IMR-90 (cell line): ENCODE measurements at regions not wholly inside any gene's neighbourhood (a gene's known extent, or its start where the extent isn't known, plus 50 kb on each side); places are given as distances from the start of the nearest gene placed in this dataset.
A peak's percentile ranks its signal among the peaks of the same experiment; 100 is the strongest.

Experiments
- ATAC-seq: fragments of 200-7000 bp; cut with Tn5 transposase; 2 replicates; pipeline ENCODE4 v1.9.1; 2020; ENCODE audit warnings: low read depth, mild to moderate bottlenecking, moderate library complexity
- BruUV-seq: library from RNA; stranded (reverse); fragments of 400-500 nt; replicated peaks from 2 replicates; lab custom pipeline; 2021; lab: Mats Ljungman, UMichigan
- CTCF ChIA-PET: fragments of 300-600 bp; formaldehyde crosslinking; extraction: SDS; loops from one replicate; lab custom pipeline; 2021; ENCODE audit warnings: antibody characterized with exemption; lab: Yijun Ruan, JAX
- POLR2A ChIA-PET: fragments of 300-600 bp; sonication (Branson Sonifier 250); formaldehyde crosslinking; loops from one replicate; lab custom pipeline; 2022; ENCODE audit warnings: antibody characterized with exemption; ENCODE audit not compliant: unreplicated experiment; lab: Charles Lee
- DNase-seq: peaks from one replicate; pipeline ENCODE4 v3.0.0; 2013
- H2AFZ ChIP-seq: replicated peaks from 2 replicates; pipeline ENCODE3; 2013; ENCODE audit warnings: low read length, mild to moderate bottlenecking; ENCODE audit not compliant: poor library complexity
- H2AK5ac ChIP-seq: 2 replicates; pipeline ENCODE4 v1.6.1; 2013; ENCODE audit warnings: low read depth, low read length, inconsistent platforms
- H2AK9ac ChIP-seq: replicated peaks from 2 replicates; pipeline ENCODE3; 2013; ENCODE audit warnings: mild to moderate bottlenecking, low read depth, low read length, moderate library complexity; ENCODE audit not compliant: poor library complexity
- H2BK120ac ChIP-seq: 2 replicates; pipeline ENCODE4 v1.6.1; 2013; ENCODE audit warnings: low read depth, low read length, inconsistent platforms
- H2BK15ac ChIP-seq: 3 replicates; pipeline ENCODE4 v1.6.1; 2013; ENCODE audit warnings: low read depth, low read length, inconsistent platforms
- H2BK20ac ChIP-seq: 2 replicates; pipeline ENCODE4 v1.6.1; 2013; ENCODE audit warnings: low read depth, mild to moderate bottlenecking, inconsistent platforms, low read length, moderate library complexity
- H2BK5ac ChIP-seq: 2 replicates; pipeline ENCODE4 v1.6.1; 2013; ENCODE audit warnings: mild to moderate bottlenecking, low read depth, low read length, inconsistent platforms; ENCODE audit not compliant: poor library complexity, severe bottlenecking
- H3K14ac ChIP-seq: replicated peaks from 2 replicates; pipeline ENCODE4 v1.6.1; 2013; ENCODE audit warnings: low read depth, low read length, inconsistent platforms
- H3K18ac ChIP-seq: 2 replicates; pipeline ENCODE4 v1.6.1; 2013; ENCODE audit warnings: low read depth, low read length, control low read depth
- H3K23ac ChIP-seq: 2 replicates; pipeline ENCODE4 v1.6.1; 2013; ENCODE audit warnings: low read depth, low read length, inconsistent platforms
- H3K27ac ChIP-seq: 2 replicates; pipeline ENCODE4 v1.5.1; 2013; ENCODE audit warnings: mild to moderate bottlenecking, control low read depth, low read length; ENCODE audit not compliant: insufficient read depth
- H3K27me3 ChIP-seq: 2 replicates; pipeline ENCODE4 v1.6.1; 2013; ENCODE audit warnings: low read length; ENCODE audit not compliant: control insufficient read depth, insufficient read depth
- H3K36me3 ChIP-seq: 2 replicates; pipeline ENCODE4 v1.6.1; 2013; ENCODE audit warnings: low read length, mixed read lengths; ENCODE audit not compliant: control insufficient read depth, insufficient read depth
- H3K4ac ChIP-seq: 2 replicates; pipeline ENCODE4 v1.6.1; 2013; ENCODE audit warnings: low read depth, low read length, inconsistent platforms
- H3K4me1 ChIP-seq: 2 replicates; pipeline ENCODE4 v1.6.1; 2013; ENCODE audit warnings: low read length, mixed read lengths; ENCODE audit not compliant: control insufficient read depth, insufficient read depth
- H3K4me2 ChIP-seq: 2 replicates; pipeline ENCODE4 v1.6.1; 2013; ENCODE audit warnings: low read depth, mild to moderate bottlenecking, control low read depth, low read length, moderate library complexity
- H3K4me3 ChIP-seq: 2 replicates; pipeline ENCODE4 v1.5.1; 2013; ENCODE audit warnings: low read depth, mild to moderate bottlenecking, control low read depth, low read length, moderate library complexity; ENCODE audit not compliant: insufficient read depth
- H3K56ac ChIP-seq: 2 replicates; pipeline ENCODE4 v1.6.1; 2013; ENCODE audit warnings: low read length, inconsistent platforms; ENCODE audit not compliant: insufficient read depth; ENCODE audit errors: extremely low read depth
- H3K79me1 ChIP-seq, 2 experiments: 2 replicates each; pipeline ENCODE4 v1.6.1; 2013; ENCODE audit warnings: low read length in 2 of 2, inconsistent platforms in 1 of 2, low read depth in 1 of 2
- H3K9ac ChIP-seq: 2 replicates; pipeline ENCODE4 v1.6.1; 2013; ENCODE audit warnings: low read depth, low read length, control low read depth
- H3K9me1 ChIP-seq: 2 replicates; pipeline ENCODE4 v1.6.1; 2013; ENCODE audit warnings: low read length, inconsistent platforms; ENCODE audit not compliant: insufficient read depth
- H3K9me3 ChIP-seq: 2 replicates; pipeline ENCODE4 v1.6.1; 2013; ENCODE audit warnings: low read length; ENCODE audit not compliant: control insufficient read depth, insufficient read depth
- H4K20me1 ChIP-seq: 2 replicates; pipeline ENCODE4 v1.6.1; 2013; ENCODE audit warnings: low read length, inconsistent platforms; ENCODE audit not compliant: insufficient read depth
- H4K5ac ChIP-seq: 2 replicates; pipeline ENCODE4 v1.6.1; 2013; ENCODE audit warnings: mild to moderate bottlenecking, low read depth, low read length, control low read depth
- H4K8ac ChIP-seq, 2 experiments: 2 replicates each; pipeline ENCODE4 v1.6.1; 2013; ENCODE audit warnings: low read depth in 2 of 2, low read length in 2 of 2, control low read depth in 1 of 2, inconsistent platforms in 1 of 2
- H4K91ac ChIP-seq: 2 replicates; pipeline ENCODE4 v1.6.1; 2013; ENCODE audit warnings: low read depth, low read length, inconsistent platforms; ENCODE audit not compliant: insufficient read depth
- BHLHE40 ChIP-seq: fragments of 150-350 bp; IDR thresholded peaks from 2 replicates; pipeline ENCODE4 v1.6.1; 2016; ENCODE audit warnings: mild to moderate bottlenecking, low read depth, low read length
- CEBPB ChIP-seq: IDR thresholded peaks from 2 replicates; pipeline ENCODE4 v1.6.1; 2012; ENCODE audit warnings: low read depth, low read length, improper control_type of control experiment
- FOS ChIP-seq: fragments of 150-350 bp; IDR thresholded peaks from 2 replicates; pipeline ENCODE4 v1.6.1; 2016; ENCODE audit warnings: low read depth, low read length
- MAFK ChIP-seq: IDR thresholded peaks from 2 replicates; pipeline ENCODE4 v1.6.1; 2012; ENCODE audit warnings: low read depth, low read length, improper control_type of control experiment
- MXI1 ChIP-seq: IDR thresholded peaks from 2 replicates; pipeline ENCODE4 v1.6.1; 2012; ENCODE audit warnings: low read depth, mild to moderate bottlenecking, low read length, moderate library complexity, borderline replicate concordance
- NFE2L2 ChIP-seq: fragments of 150-350 bp; IDR thresholded peaks from 2 replicates; pipeline ENCODE4 v1.6.1; 2016; ENCODE audit warnings: low read depth, mild to moderate bottlenecking, low read length
- POLR2A ChIP-seq: IDR thresholded peaks from 2 replicates; pipeline ENCODE4 v1.6.1; 2012; ENCODE audit warnings: mild to moderate bottlenecking, low read depth, low read length
- RAD21 ChIP-seq: IDR thresholded peaks from 2 replicates; pipeline ENCODE4 v1.6.1; 2012; ENCODE audit warnings: low read length, improper control_type of control experiment
- RCOR1 ChIP-seq: IDR thresholded peaks from 2 replicates; pipeline ENCODE4 v1.6.1; 2012; ENCODE audit warnings: mild to moderate bottlenecking, low read length, improper control_type of control experiment; ENCODE audit not compliant: insufficient replicate concordance
- RFX5 ChIP-seq: IDR thresholded peaks from 2 replicates; pipeline ENCODE4 v1.8.0; 2012; ENCODE audit warnings: low read depth, mild to moderate bottlenecking, low read length, moderate library complexity
- SMC3 ChIP-seq: fragments of 150-350 bp; IDR thresholded peaks from 2 replicates; pipeline ENCODE4 v1.6.1; 2016; ENCODE audit warnings: low read depth, mild to moderate bottlenecking, antibody characterized with exemption, low read length, moderate library complexity
- WGBS, 2 experiments: methylation state at CpG; one replicate each; pipeline versions ENCODE4 v1.1.5 to v1.1.7; 2013; ENCODE audit warnings: missing lambda C conversion rate in 2 of 2; ENCODE audit not compliant: insufficient read length in 1 of 2; ENCODE audit errors: extremely low coverage in 2 of 2; 5-methylcytosine and 5-hydroxymethylcytosine counted together
- dilution Hi-C: fragments of 300-500 bp; cut with HindIII; formaldehyde crosslinking; loops from one replicate; pipeline ENCODE4 v1.14.3; 2018; ENCODE audit warnings: low sequenced_read_pairs; ENCODE audit not compliant: unreplicated experiment
- in situ Hi-C: fragments of 300-500 bp; cut with MboI; formaldehyde crosslinking; loops from 3 replicates; pipeline ENCODE4 v1.14.3; 2019; ENCODE audit warnings: low sequenced_read_pairs, inconsistent platforms, mixed read lengths
- intact Hi-C: fragments of 100-400 bp; cut with micrococcal nuclease; formaldehyde crosslinking; loops from 2 replicates; pipeline ENCODE4 v1.10.0; 2022
- TF ChIP-seq, protein P1 (sequence below): fragments of 150-350 bp; IDR thresholded peaks from 2 replicates; pipeline ENCODE4 v1.6.1; 2016; ENCODE audit warnings: low read depth, mild to moderate bottlenecking, low read length, moderate library complexity, borderline replicate concordance
- TF ChIP-seq, protein P2 (sequence below): fragments of 150-350 bp; IDR thresholded peaks from 2 replicates; pipeline ENCODE4 v1.6.1; 2017; ENCODE audit warnings: mild to moderate bottlenecking, antibody characterized with exemption, low read length, low read depth
- TF ChIP-seq, protein P3 (sequence below): conservative IDR thresholded peaks from 2 replicates; pipeline ENCODE4 v1.5.1; 2012; ENCODE audit warnings: mild to moderate bottlenecking, low read depth, low read length, improper control_type of control experiment

DNA sequence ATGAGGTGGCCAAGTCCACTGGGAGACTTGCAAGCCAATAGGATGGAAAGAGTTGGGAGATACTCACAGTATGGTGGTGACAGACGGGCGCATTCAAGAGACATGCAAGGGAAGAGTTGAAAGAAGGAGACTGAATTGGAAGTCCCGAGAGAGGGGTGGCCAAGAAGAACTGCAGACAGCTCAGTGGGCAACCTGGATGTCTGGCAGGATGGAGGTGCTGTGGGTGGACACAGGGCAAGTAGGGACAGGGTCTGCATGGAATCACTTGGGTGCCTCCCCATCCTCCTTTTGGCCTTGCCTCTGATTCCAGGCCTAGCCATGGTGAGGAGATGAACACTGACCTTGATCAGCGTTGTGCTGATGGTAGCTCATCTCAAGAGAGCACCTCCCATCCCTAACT, 235.7 kb upstream of the COPS8 start:
- DNase-seq (no peak), ATAC-seq (no peak)
- Histone ChIP-seq H3K18ac (no peak overlapping the region), H2AK9ac (peak overlapping the region; percentile 5), H3K27me3 (peaks cover 5% of the 10 kb centered on the region; the same call in 1 of the 2 replicates), H4K8ac (no peak overlapping the region), H3K36me3 (no peaks in the 10 kb centered on the region), H3K14ac (no peak overlapping the region), H4K91ac (no peak overlapping the region), H2BK15ac (no peak overlapping the region), H2BK5ac (no peak overlapping the region), H3K9me3 (peaks cover under 1% of the 10 kb centered on the region; the same call in 1 of the 2 replicates), H3K4me2 (no peak overlapping the region), H3K27ac (no peak overlapping the region), H3K79me1 (no peaks in the 10 kb centered on the region), H3K23ac (no peak overlapping the region), H3K9me1 (no peaks in the 10 kb centered on the region), H2BK20ac (no peak overlapping the region), H3K4ac (no peak overlapping the region), H2AFZ (no peak overlapping the region), H2BK120ac (no peak overlapping the region), H3K4me1 (no peaks in the 10 kb centered on the region), H4K20me1 (no peaks in the 10 kb centered on the region), H3K56ac (no peak overlapping the region), H2AK5ac (no peak overlapping the region), H4K5ac (no peak overlapping the region), H3K9ac (no peak overlapping the region), H3K4me3 (no peak overlapping the region)
- in situ Hi-C loops: no loop called here
- ChIA-PET CTCF (no interaction called here), POLR2A (no interaction called here)
- no TSS peak for BruUV-seq
- dilution Hi-C loops: no loop called here
- intact Hi-C loops: no loop called here
- WGBS, 2 experiments: 50% methylated on average over 2 of the region's 4 CpGs; no CpG with 5 or more reads in 1 of the 2 experiments
- TF ChIP-seq, protein P1, sequence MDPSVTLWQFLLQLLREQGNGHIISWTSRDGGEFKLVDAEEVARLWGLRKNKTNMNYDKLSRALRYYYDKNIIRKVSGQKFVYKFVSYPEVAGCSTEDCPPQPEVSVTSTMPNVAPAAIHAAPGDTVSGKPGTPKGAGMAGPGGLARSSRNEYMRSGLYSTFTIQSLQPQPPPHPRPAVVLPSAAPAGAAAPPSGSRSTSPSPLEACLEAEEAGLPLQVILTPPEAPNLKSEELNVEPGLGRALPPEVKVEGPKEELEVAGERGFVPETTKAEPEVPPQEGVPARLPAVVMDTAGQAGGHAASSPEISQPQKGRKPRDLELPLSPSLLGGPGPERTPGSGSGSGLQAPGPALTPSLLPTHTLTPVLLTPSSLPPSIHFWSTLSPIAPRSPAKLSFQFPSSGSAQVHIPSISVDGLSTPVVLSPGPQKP: no peak
- TF ChIP-seq FOS (no peak), POLR2A (no peak), CEBPB (no peak), BHLHE40 (no peak), NFE2L2 (no peak), RAD21 (no peak), RFX5 (no peak), MAFK (no peak), MXI1 (no peak), SMC3 (no peak), RCOR1 (no peak)
- TF ChIP-seq, protein P2, sequence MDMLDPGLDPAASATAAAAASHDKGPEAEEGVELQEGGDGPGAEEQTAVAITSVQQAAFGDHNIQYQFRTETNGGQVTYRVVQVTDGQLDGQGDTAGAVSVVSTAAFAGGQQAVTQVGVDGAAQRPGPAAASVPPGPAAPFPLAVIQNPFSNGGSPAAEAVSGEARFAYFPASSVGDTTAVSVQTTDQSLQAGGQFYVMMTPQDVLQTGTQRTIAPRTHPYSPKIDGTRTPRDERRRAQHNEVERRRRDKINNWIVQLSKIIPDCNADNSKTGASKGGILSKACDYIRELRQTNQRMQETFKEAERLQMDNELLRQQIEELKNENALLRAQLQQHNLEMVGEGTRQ: no peak
- TF ChIP-seq, protein P3, sequence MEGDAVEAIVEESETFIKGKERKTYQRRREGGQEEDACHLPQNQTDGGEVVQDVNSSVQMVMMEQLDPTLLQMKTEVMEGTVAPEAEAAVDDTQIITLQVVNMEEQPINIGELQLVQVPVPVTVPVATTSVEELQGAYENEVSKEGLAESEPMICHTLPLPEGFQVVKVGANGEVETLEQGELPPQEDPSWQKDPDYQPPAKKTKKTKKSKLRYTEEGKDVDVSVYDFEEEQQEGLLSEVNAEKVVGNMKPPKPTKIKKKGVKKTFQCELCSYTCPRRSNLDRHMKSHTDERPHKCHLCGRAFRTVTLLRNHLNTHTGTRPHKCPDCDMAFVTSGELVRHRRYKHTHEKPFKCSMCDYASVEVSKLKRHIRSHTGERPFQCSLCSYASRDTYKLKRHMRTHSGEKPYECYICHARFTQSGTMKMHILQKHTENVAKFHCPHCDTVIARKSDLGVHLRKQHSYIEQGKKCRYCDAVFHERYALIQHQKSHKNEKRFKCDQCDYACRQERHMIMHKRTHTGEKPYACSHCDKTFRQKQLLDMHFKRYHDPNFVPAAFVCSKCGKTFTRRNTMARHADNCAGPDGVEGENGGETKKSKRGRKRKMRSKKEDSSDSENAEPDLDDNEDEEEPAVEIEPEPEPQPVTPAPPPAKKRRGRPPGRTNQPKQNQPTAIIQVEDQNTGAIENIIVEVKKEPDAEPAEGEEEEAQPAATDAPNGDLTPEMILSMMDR: no peak
